ENCODE measurements at regions not wholly inside any gene's neighbourhood (a gene's known extent, or its start where the extent isn't known, plus 50 kb on each side); places are given as distances from the start of the nearest gene placed in this dataset.

- no peak for DNase-seq (ENCODE audit: low spot score)
- no peak overlapping the region for H3K27ac ChIP-seq (ENCODE audit: low read depth in 1 of 2, low read length in 2 of 2)
- no peaks in the 10 kb centered on the region for H3K36me3 ChIP-seq (ENCODE audit: control insufficient read depth in 4 of 4, insufficient read depth in 3 of 4, low read depth in 1 of 4, low read length in 3 of 4)
- H3K27me3 ChIP-seq (ENCODE audit: control insufficient read depth in 4 of 4, insufficient read depth in 4 of 4, low read length in 3 of 4): peaks cover 0 to 3% (median 0%) of the 10 kb centered on the region in 4 donors
- H3K9me3 ChIP-seq (ENCODE audit: control insufficient read depth in 4 of 4, low read length in 3 of 4): no peaks in the 10 kb centered on the region
- TF ChIP-seq REST (IDR thresholded peaks at IDR 0.05): no peak
- TF ChIP-seq RAD21 (IDR thresholded peaks at IDR 0.05): no peak
- TF ChIP-seq FOXA1 (IDR thresholded peaks at IDR 0.05): no peak
- no peak for TF ChIP-seq FOXA2 (IDR thresholded peaks at IDR 0.05)
- no peak for TF ChIP-seq EGR1 (IDR thresholded peaks at IDR 0.05; ENCODE audit: low read depth in 2 of 2)
- no peak for TF ChIP-seq MAX (IDR thresholded peaks at IDR 0.05)
- TF ChIP-seq SP1 (IDR thresholded peaks at IDR 0.05): no peak
- TF ChIP-seq HNF4G (IDR thresholded peaks at IDR 0.05): no peak
- no peak for TF ChIP-seq TAF1 (conservative IDR thresholded peaks at IDR 0.05)
- no peak for TF ChIP-seq GABPA (IDR thresholded peaks at IDR 0.05 in 1 of 2, conservative IDR thresholded peaks at IDR 0.05 in 1 of 2)
- no peak for TF ChIP-seq YY1 (IDR thresholded peaks at IDR 0.05)
- TF ChIP-seq JUND (IDR thresholded peaks at IDR 0.05): no peak
- TF ChIP-seq ZBTB33 (IDR thresholded peaks at IDR 0.05): no peak
- no peak for TF ChIP-seq HNF4A (conservative IDR thresholded peaks at IDR 0.05)
- no peak for TF ChIP-seq CTCF (IDR thresholded peaks at IDR 0.05; ENCODE audit: low read depth, low read length, missing input control)
- no peak for TF ChIP-seq NR2F2 (IDR thresholded peaks at IDR 0.05)
- no peak for TF ChIP-seq RXRA (IDR thresholded peaks at IDR 0.05)
- no peak for TF ChIP-seq ATF3 (IDR thresholded peaks at IDR 0.05)
- 89% methylated on average over 7 of the region's 7 CpGs for WGBS
- H3K4me3 ChIP-seq (ENCODE audit: low read depth in 1 of 3, low read length in 3 of 3): no peak overlapping the region
- H3K9ac ChIP-seq (ENCODE audit: low read depth in 1 of 2, low read length in 2 of 2): no peak overlapping the region
- no peaks in the 10 kb centered on the region for H3K4me1 ChIP-seq (ENCODE audit: control insufficient read depth in 4 of 4, insufficient read depth in 4 of 4, low read length in 3 of 4)
These were observed 161.6 kb downstream of the ST6GAL2 start for GRCh38 chr2:106724301-106724794.

Data from liver (tissue), 8 donors.